ENCODE measurements at regions not wholly inside any gene's neighbourhood (a gene's known extent, or its start where the extent isn't known, plus 50 kb on each side); places are given as distances from the start of the nearest gene placed in this dataset.

GRCh38 chr3:27800261-27800660, 78.1 kb upstream of the EOMES start:
- TF ChIP-seq CTCF (conservative IDR thresholded peaks at IDR 0.05): no peak
- TF ChIP-seq ZFX (IDR thresholded peaks at IDR 0.05): no peak

Measured in C4-2B (cell line).